8988T (cell line): ENCODE measurements at regions not wholly inside any gene's neighbourhood (a gene's known extent, or its start where the extent isn't known, plus 50 kb on each side); places are given as distances from the start of the nearest gene placed in this dataset.

Experiments used
- DNase-seq: peaks from one replicate; pipeline ENCODE4 v3.0.0; 2011

DNA sequence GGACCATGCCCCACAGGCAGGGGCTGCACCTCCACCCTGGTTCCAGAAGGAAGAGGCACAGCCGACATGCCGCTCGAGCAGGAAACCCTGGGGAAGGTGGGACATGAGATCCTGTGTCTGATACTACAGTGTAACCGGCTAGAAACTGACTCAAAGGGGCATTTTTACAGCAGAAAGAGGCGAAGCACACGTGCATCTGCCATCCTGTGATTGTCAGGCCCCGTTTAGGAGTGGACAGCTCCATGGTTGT, 62.7 kb downstream of the SIK1 start:
- no peak for DNase-seq

DNA sequence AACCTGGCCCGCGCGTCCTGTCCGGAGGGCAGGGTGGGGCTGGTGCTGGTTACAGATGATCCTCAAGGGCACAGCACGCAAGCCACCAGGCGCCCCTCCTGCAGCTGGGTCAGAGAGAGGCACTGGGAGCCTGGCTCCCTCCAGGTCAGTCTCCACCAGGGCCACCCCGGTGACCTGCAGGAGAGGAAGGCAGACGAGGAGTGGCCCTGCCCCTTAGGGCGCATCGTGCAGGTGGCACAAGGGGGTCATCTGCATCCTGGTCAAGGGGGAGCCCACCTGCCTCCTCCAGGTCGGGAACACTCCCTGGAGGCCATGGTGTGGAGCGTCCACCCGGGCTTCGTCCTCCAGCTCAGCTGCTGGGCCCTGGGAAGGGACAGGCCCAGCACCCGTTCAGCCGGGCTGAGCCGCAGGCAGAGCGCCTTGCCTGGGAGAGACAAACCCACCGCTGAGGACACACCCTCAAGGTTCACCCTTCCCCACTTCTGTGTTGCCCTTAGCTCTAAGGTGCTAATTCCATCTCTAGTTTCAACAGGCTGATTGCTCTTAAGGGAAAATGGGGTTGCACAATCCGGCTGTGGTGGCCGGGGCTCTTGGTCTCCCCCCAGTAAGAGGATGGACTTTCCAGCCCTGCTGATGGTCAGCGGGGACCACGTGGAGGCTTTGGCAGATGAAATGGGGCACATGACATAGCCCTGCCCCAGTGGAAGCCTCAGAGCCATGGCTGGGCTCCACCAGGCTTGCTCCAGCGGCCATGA, 63.2 kb downstream of the SIK1 start:
- no peak for DNase-seq

DNA sequence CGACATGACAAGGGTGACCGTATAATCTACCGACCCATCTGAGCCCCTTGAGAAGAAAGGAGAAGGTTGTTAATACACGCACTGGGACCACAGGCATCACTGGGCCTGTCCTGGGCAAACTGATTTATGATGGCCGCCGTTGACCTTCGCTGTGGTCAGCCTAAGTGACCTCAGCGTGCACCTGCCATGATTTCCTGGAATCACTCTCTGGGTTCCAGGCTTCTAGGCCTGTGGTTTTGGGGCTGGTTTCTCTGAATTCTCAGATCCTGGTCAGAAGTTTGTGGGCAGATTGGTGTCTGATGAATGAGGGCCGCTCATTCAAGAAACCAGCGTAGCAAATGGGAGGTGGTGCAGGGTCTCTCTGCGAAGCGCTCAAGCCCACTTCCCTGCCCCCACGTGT, 64.0 kb downstream of the SIK1 start:
- DNase-seq: no peak

DNA sequence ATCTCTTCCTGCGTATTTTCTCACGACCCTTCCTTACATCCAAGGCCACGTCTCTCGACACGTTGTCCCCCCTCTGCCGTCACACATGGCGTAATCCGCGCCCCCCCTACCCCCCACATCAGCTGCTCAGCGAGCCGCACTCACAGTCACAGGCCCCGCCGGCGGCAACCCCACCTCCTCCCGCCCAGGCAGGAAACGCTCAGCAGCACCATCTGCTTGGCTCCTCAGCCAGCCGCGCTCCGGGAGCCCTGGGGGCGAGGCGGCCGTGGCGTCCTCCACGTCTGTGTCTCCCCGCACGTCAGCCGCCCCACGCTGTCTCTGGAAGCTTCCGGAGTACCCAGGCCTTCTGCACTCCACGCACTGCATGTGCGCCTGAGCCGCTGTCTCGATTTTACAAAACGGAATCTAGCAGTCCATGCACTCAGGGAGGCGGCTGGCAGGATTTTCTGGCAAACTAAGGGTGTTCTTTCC, 64.6 kb downstream of the SIK1 start:
- no peak for DNase-seq

DNA sequence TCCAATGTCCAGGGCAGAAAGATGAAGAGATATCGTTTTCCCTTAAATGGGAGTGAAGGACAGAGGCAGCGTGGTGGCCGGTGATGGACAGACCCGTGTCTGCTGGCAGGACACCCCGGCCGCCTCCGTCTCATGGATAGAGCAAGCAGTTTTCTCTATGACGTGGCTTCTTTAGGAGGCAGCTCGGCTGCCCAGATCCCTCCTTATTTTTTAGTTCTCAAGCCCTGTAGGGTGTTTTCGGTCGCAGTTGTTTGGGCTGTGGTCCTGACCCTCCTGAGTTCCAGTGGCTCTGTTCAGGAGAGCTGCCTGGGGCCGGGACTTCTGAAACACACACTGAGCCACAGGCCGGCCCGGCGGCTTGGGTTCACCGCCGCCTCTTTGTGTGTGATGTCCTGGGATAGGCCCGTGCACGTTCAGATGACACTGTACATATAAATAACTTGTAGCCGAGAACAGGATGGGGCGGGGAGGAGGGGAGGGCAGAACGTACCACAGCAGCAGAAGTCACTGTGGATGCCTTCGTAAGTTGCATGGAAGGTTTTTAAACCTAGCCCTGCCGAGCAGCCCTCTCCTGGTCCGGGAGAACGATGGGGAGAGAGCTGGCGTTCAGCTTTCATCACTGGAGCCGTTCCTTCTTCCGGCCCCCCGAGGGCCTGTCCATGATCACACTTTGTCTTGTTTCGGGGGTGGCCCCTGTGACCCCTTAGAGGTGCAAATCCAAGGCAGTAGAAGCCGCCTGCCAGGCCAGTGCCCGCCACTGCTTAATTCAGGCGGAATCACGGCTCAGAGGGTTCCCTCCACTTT, 65.2 kb downstream of the SIK1 start:
- DNase-seq: no peak

DNA sequence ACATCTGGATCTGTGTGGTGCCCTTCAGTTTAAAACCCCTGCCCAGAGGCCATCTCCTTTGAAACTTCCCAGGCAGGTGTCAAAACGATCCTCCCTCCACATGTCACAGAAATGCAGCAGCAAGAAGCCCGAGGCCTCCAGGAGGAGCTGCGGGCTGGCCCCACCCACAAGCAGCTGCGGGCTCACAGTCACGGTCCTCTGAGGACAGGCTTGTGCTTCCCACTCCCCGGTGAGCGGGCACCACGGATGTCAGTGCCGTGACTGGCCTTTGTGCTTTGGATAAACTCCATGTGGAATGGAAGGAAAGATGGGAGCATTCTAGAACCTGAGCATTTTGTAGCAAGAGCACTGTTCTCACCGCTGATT, 65.8 kb downstream of the SIK1 start:
- no peak for DNase-seq

DNA sequence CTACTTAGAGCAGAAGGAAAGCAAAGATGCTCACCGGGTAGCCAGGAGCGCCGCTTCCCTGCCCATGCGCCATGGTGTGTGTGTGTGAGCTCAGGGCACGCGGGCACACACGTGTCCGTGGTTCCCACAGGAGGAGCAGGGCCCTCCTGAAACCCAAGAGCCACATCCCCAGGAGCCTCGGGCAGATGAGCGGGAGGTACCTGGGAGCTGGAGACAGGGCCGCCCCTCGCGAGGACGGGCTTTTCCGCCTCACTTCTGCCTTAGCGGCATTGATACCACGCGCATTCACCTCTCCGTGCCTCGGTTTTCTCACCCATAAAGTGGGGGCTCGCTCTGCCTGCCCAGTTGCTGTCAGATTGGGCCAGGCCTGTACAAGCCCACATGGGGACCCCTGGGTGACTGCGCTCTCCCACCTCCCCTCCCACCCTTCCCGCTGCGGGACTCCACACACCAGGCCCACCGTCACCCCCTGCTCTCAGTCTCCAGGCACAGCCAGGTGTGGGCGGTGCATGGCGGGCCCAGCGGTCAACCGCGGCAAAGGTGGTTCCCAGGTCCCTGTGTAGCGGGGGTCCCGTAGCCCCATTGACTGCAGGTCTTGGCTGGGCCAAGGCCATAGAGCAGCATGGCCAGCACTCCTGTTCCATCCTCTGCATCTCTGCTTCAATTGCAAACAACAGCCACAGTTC, 66.3 kb downstream of the SIK1 start:
- DNase-seq: no peak

DNA sequence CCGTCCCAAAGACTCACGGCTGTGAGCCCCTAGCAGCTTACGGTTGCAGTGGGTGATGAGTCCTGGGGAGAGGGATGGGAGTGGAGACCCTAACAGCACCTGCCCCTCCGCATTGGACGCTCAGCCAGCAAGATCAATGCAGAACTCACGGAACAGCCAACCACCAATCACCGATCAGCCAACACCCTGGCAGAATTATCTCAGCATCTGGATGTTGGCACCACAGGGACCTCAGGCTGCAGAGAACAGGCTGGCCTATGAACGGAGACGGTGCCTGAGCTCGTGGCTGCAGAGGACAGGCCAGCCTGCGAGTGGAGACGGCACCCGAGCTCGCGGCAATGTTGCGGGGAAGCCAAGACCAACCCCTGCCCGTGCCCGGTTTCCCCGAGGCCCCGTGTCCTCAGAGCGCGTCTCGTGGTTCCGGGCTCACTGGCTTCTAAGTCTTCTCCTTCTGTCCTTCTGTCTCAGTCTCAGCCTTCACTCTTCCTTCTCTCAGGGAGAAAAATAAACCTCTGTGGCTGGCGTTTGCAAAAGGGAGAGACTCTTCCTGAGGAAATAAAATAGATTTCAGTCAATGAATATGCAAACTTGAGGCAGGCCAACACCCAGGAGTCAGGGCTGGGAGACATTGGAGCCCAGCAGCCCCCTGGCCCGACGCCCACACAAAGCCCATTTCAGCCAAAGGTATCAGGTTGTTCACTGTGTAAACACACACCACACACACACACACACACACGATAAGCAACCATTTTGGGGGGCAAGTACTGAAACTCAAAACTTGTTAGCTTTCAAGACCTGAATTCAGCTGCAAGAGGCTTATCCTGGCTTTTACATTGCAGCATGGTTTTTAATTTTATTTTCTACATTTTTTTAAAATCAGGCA, 67.8 kb downstream of the SIK1 start:
- DNase-seq: no peak

DNA sequence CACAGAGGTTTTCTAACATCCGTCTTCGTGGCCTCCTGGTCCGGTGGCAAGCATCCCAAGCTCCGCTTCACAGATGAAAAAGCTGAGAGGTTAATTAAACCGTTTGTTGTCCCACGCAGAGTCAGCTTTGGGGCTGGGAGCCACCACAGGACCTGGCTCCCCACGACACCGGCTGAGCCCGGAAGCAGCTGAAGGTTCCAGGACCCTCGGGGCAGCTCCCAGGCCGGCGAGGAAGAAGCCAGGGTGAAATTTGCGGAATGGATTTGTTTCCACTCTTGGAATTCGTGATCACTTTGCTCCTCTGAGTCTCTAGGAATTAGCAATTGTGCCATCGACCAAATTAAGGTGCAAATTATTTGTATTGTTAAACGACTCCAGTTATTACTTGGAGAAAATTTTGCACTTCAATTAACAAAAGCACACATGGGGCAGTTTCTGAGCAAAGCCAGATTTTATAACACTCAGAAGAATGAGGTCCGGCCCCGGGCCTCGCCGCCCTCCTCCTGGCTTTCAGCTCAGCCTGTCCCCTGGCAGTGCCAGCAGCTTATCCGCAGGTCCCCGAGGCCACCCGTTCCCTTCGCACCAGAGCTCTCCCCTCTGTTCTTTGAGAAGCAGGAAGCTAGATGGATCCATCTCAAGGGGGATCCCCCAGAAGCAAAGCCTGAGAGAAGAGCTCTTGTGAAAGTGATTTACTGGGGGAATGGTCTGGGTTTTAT, 69.1 kb downstream of the SIK1 start:
- no peak for DNase-seq

DNA sequence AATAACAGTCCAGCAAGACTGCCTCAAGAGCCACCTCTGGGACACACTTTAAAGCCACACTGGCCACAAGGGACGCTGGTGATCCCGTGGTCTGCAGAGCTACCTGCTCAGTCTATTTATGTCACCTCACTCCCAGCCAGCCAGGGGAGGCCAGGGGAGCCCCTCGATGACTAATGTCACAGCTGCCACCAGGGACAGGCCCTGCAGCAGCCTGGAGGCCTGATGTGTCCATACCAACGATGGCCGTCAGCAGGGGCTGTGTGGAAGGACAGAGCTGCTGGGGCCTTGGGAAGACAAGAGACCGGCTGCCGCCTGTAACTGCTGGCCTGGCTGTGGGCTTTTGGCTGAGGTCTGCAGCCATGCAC, 71.0 kb downstream of the SIK1 start:
- DNase-seq: no peak

DNA sequence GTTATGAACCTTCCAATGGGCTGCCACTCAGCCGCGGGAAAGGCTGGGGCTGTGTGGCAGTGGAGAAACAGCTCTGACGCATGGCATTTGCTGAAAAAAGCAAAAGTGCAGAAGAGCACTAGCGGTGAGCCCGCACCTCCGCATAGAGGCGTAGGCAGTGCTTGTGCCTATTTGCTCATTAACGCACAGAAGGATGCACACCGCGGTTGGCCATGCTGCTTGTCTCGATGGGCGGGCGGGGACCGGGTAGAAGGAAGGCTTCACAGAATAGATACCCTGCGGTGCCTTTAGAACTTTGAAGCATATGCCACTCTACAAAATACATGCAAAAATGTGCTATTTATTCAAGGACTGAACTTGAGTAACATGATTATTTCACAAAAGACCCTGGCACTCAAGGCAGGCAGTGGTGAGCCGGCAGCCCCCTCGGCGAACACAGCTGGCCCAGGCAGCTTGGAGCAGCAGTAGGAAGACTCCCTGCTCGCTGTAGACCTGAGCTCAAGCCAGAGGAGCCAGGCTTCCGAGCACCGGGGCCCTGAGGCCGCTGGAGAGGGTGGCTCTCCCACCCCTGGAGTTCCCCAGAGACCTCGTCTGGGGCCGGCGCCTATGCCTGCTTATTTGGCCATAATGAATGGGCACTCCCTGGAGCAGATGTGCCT, 71.5 kb downstream of the SIK1 start:
- no peak for DNase-seq

DNA sequence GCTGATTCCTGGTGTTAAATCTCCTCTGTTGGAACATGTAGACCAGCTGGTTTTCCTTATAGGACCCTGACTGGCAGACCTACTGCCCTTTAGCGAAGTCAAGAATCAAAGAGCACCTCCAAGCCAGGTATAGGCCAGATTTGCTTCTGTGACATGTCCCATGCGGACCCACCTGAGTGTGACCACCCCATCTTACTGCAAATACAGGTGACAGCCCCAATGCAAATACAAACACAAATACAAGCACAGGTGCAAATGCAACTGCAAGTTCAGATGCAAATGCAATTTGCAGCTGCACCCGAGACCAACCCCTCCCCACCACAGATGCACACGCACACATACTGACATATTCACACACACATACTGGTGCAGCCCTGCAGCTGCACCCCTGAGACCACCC, 72.3 kb downstream of the SIK1 start:
- DNase-seq: no peak

DNA sequence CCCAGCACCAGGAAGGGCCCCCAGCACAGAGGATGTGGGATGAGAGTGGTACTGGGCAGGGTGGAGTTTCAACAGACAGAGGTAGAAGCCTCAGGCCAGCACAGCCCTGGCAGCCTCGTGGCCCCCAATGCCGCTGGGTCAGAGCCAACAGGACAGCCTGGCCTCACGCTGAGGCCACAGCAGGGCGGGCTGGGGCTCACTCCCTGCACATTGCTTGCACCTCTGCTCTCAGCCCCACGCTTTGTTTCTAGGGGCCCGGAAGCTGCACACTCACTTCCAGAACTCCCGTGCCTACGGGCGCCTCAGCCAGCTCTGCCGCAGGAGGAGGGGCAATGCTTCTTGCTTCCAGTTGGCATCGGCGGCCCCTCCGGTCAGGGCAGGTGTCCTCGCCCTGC, 72.9 kb downstream of the SIK1 start:
- DNase-seq: no peak

DNA sequence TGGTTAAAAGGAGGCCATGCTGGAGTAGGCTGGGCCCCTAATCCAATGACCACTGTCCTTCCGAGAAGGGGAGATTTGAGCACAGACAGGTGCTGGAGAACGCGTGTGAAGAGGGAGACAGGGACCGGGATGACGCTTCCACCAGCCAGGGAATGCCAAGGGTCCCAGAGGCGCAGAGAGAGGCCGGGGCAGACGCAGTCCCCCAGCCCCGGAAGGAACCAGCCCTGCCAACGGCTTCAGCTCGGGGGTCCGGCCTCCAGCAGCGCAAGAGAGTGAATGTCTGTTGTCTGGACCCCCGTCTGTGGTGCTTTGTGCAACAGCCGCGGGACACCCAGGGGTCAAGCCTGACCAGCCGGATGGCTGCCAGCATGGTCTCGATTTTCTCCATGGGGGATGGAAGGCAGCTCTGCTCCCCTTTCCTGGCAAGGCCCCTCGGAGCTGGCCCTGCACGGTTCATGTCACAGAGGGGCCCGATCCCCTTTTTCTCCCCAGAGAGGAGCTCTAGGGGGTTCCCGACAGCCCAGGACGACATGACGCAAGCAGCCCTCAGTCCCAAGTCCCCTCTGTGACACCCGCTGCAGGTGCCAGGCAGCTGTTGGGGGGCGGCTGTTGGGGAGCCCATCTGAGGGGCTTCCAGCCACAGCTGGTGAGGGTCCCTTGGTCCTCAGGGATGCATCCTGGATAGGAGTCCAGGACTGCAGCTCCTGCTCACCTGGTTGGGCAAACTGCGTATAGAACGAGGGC, 73.5 kb downstream of the SIK1 start:
- no peak for DNase-seq

DNA sequence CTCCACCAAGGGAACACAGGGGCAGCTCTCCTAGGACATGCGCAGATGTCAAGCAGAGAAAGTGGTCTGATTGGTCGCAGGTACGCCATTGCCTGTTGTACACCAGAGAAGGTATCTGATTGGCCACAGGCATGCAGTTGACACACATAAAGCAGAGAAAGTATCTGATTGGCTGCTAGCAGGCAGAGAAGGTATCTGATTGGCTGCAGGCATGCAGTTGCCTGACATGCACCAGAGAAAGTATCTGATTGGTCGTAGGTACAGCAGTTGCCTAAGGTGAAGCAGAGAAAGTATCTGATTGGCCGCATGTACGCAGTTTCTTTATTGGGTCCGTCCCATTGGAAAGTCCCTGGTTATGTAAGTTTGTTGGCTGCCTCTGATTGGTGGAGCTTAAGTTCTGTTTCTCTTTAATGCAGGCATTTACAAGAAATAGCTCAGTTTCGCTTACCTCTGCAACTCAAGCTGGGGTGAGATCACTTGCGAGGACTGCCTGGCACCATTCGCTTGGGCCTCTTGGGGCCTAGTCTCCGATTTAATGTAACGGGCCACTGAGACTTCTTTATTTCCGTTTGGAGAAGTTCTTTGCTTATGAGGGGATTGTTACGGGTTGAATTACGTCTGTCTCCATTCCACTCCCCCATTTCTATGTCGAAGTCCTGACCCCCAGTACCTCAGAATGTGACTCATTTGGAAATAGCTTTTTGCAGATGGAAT, 74.2 kb downstream of the SIK1 start:
- no peak for DNase-seq

DNA sequence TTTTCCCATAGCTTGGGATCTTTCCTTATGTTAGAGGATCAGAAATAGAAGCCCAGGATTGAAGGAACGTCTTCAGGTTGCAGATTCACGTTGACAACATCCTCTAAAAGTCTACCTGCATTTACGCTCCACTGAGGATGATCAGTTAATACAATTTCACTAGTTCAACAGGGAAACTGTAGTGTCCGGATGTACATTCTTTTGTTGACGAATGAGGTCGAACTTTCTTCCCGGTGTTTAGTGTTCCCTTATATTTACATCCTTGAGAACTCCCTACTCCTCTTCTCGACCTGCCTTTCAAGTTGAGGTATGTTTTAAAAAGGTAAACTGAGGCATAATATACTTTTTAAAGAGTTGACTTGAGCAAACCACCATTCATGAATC, 74.8 kb downstream of the SIK1 start:
- DNase-seq: no peak

DNA sequence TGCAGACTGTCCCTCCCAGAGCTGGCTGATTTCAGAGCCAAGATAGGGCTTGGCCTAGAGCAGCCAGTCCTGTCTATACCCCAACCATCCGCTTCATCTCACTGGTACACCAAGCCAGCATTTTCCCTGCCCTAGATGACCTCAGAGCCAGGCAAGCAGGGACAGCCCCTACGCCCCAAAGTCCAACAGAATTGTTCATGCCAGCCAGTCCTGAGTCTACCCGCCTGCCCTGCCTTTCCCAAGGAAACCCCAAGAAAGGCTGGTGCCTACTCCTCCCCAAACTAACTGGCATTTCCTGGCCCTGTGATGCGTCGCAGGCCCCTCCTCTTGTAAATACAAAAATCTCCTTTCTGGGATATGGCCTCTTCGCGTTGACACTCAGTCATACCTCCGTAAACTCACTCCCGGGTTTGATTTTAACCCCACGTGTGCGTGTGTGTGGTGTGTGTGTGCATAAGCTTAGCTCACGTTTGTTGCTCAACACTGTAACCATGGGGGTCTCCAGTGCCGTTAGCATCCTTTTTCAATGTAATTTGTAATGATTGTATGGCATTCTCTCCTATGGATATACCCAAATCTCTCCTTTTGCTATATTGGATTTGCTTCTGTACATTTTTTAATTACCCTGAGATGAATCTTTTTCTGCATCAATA, 75.3 kb downstream of the SIK1 start:
- DNase-seq: no peak

DNA sequence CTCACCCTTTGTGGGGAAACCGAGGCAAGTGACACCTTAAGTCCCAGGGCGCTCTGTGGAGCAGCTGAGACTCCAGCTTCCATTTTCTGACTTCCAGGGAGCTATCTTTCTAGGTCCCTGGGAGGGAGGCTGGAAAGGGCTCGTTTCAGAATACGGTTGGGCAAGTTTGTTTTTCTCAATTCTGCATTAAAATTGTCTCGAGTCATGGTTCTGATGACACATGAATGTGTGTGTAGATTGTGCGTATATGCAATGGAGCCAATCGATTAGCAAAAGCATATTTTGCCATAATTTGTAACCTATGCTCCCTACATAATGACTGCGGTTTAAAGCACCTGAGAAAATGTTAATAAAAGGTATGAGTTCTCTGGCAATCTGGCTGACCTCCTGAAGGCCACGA, 77.3 kb downstream of the SIK1 start:
- DNase-seq: no peak

DNA sequence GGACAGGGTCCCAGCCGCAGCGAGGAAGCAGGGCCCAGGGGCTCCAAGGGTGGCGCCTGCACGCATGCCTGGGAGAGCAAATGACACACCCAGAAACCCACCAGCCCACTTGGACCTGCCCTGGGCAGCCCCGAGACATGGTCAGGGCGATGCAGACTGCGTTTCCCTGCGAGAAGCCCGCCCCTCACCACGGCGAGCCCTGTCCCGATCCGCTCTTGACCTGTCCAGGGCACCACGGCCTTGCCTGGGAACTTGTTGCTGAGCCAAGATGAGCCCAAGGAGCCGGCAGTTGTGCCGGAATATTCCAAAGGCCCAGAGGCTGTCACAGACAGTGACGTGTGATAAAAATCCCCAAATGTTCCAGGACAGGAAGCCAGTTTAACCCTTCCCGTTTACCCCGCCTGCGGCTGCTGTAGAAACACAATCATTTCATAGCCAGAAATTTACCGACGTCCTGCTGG, 78.1 kb downstream of the SIK1 start:
- no peak for DNase-seq

DNA sequence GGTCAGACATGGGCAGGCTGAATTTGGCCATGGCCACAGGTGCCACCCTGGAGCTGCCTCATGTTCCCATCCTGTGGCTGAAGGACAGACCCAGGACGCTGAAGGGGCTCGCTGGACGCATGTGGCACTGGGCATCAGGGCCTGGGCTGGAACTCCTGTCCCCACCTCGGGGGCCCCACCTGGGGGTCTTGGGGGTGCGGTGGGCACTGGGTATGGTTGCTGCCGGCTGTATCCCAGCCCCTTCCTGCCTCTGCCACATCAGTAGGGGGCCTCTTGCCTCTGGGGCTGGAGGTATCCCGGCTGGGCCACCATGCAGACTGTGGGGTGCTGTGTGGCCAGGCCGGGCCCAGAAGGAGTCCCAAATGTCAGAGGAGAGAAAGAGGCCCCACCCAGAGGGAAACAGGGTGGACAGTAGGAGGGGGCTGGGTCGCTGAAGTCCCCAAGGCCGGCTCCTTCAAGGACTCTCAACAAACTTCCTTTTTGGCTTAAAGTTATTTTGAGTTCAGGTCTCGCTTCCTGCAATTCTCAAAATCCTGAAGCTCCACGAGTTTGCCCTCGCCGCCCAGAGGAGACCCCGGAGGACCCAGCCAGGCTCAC, 78.7 kb downstream of the SIK1 start:
- DNase-seq: no peak
